Thyroid gland (tissue), 4 donors: ENCODE measurements at regions not wholly inside any gene's neighbourhood (a gene's known extent, or its start where the extent isn't known, plus 50 kb on each side); places are given as distances from the start of the nearest gene placed in this dataset.

Source experiments
- DNase-seq, 2 donors: peaks; one replicate each; pipeline ENCODE4 v3.0.0-alpha.2; 2019
- H3K27ac ChIP-seq, 3 donors: fragments of 200-600 bp; sonication (generic); 1 replicate in 2 of 3; 2 replicates in 1 of 3; pipeline ENCODE4 v1.5.1; 2016 to 2019; ENCODE audit warnings: mild to moderate bottlenecking in 1 of 3, moderate library complexity in 1 of 3
- H3K27me3 ChIP-seq: fragments of 200-600 bp; sonication (generic); one replicate; pipeline ENCODE4 v1.5.1; 2019
- H3K36me3 ChIP-seq, 2 donors: fragments of 200-600 bp; sonication (generic); one replicate each; pipeline ENCODE4 v1.5.1; 2016 to 2019
- H3K4me1 ChIP-seq, 2 donors: fragments of 200-600 bp; sonication (generic); one replicate each; pipeline ENCODE4 v1.5.1; 2017 to 2019
- H3K4me3 ChIP-seq, 3 donors: fragments of 200-600 bp; sonication (generic); replicated peaks in 1 of 3; 1 replicate in 2 of 3; 2 replicates in 1 of 3; pipeline ENCODE4 v1.5.1; 2016; ENCODE audit warnings: mild to moderate bottlenecking in 1 of 3
- H3K9me3 ChIP-seq: fragments of 200-600 bp; sonication (generic); one replicate; pipeline ENCODE4 v1.5.1; 2017
- POLR2A ChIP-seq, 2 donors: fragments of 450-650 bp; IDR thresholded peaks; one replicate each; pipeline ENCODE4 v1.6.1; 2017; ENCODE audit warnings: antibody characterized with exemption in 2 of 2, mild to moderate bottlenecking in 2 of 2, moderate library complexity in 1 of 2
- WGBS, 2 donors: methylation state at CpG; one replicate each; pipeline ENCODE4 v1.1.5; 2017; 5-methylcytosine and 5-hydroxymethylcytosine counted together
- intact Hi-C: fragments of 100-400 bp; cut with DNase I; formaldehyde crosslinking; loops from one replicate; pipeline ENCODE4 v1.15.1; 2023
- TF ChIP-seq, protein P1 (sequence below), 6 experiments: fragments of 200-600 bp in 3 of 6; fragments of 450-650 bp in 3 of 6; sonication (generic) in 3 of 6; IDR thresholded peaks; one replicate each; pipeline ENCODE4 v1.5.1; 2016 to 2019; ENCODE audit warnings: antibody characterized with exemption in 6 of 6, mild to moderate bottlenecking in 2 of 6, inconsistent platforms in 1 of 6, moderate library complexity in 1 of 6

DNA sequence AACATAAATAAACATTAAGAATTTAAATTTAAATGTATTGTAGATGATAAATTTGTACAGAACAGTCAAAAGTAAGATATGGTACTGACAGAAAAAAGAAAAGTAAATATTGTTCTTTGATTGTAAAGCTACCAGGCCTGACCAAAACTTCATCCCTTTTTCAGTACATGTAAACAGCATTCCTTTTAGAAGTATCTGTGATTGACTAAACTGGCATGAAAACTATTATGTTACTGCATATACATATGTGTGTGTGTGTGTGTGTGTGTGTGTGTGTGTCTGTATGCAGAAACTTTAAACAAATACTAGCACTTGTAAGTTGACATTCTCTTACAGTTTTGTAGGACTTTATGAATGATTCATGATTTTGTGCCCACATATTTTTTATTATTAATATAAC, 270.9 kb downstream of the C12orf50 start:
- TF ChIP-seq, protein P1, sequence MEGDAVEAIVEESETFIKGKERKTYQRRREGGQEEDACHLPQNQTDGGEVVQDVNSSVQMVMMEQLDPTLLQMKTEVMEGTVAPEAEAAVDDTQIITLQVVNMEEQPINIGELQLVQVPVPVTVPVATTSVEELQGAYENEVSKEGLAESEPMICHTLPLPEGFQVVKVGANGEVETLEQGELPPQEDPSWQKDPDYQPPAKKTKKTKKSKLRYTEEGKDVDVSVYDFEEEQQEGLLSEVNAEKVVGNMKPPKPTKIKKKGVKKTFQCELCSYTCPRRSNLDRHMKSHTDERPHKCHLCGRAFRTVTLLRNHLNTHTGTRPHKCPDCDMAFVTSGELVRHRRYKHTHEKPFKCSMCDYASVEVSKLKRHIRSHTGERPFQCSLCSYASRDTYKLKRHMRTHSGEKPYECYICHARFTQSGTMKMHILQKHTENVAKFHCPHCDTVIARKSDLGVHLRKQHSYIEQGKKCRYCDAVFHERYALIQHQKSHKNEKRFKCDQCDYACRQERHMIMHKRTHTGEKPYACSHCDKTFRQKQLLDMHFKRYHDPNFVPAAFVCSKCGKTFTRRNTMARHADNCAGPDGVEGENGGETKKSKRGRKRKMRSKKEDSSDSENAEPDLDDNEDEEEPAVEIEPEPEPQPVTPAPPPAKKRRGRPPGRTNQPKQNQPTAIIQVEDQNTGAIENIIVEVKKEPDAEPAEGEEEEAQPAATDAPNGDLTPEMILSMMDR (IDR thresholded peaks at IDR 0.05), result no peak
- no peak for TF ChIP-seq POLR2A (IDR thresholded peaks at IDR 0.05)
- no peaks in the 10 kb centered on the region for H3K36me3 ChIP-seq
- H3K4me1 ChIP-seq, result no peaks in the 10 kb centered on the region
- DNase-seq, result no peak
- no peak overlapping the region for H3K4me3 ChIP-seq
- no peaks in the 10 kb centered on the region for H3K27me3 ChIP-seq
- no peak overlapping the region for H3K27ac ChIP-seq
- no peaks in the 10 kb centered on the region for H3K9me3 ChIP-seq
- intact Hi-C loops, result no loop called here

DNA sequence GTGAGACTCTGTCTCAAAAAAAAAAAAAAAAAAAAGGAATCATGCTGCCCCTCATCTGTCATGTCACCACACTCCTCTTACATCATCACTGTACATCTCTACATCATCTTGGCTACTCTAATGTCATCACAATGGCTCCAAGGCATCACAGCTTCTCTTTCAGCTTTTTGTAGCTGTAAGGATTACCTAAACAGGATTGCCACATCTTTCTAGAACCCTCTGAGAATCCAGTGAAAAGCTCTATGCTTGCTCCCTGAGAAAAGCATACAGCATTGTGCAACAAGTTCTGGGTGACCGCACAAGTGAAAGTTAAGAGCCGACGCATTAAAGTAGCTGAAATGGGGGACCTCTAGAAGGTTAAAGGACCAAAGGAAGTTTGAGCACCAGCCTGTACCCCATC, 272.5 kb downstream of the C12orf50 start:
- Histone ChIP-seq H3K27ac (no peak overlapping the region), H3K9me3 (no peaks in the 10 kb centered on the region), H3K4me1 (no peaks in the 10 kb centered on the region), H3K27me3 (no peaks in the 10 kb centered on the region), H3K4me3 (no peak overlapping the region), H3K36me3 (no peaks in the 10 kb centered on the region)
- 46 to 66% methylated on average over 3 of the region's 3 CpGs for WGBS, 2 donors
- TF ChIP-seq, protein P1 (IDR thresholded peaks at IDR 0.05), result no peak
- no peak for TF ChIP-seq POLR2A (IDR thresholded peaks at IDR 0.05)
- DNase-seq, result peak; percentile 12 to 30
- intact Hi-C loops, result no loop called here

DNA sequence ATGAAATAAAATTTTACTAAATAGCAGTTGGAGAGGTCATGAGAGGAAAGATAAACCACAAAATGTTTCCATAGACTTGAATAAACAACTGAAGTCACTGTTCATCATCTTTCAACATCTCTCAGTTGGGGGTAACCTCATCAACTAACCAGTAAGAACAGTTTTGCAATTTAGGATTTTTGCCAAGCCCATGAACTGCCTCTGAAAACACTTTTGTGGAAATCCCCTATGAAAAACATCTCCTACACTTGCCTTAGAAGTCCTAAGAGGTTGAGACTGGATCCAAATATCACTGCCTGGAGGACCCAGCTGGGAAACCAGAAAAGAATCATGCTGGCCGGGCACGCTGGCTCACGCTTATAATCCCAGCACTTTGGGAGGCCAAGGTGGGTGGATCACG, 273.1 kb downstream of the C12orf50 start:
- Histone ChIP-seq H3K27ac (no peak overlapping the region), H3K4me1 (no peaks in the 10 kb centered on the region), H3K36me3 (no peaks in the 10 kb centered on the region), H3K4me3 (no peak overlapping the region), H3K27me3 (no peaks in the 10 kb centered on the region), H3K9me3 (no peaks in the 10 kb centered on the region)
- WGBS, 2 donors, result 83 to 94% methylated on average over 4 of the region's 4 CpGs
- TF ChIP-seq, protein P1 (IDR thresholded peaks at IDR 0.05), result no peak
- no peak for TF ChIP-seq POLR2A (IDR thresholded peaks at IDR 0.05)
- intact Hi-C loops, result no loop called here
- DNase-seq, result no peak

DNA sequence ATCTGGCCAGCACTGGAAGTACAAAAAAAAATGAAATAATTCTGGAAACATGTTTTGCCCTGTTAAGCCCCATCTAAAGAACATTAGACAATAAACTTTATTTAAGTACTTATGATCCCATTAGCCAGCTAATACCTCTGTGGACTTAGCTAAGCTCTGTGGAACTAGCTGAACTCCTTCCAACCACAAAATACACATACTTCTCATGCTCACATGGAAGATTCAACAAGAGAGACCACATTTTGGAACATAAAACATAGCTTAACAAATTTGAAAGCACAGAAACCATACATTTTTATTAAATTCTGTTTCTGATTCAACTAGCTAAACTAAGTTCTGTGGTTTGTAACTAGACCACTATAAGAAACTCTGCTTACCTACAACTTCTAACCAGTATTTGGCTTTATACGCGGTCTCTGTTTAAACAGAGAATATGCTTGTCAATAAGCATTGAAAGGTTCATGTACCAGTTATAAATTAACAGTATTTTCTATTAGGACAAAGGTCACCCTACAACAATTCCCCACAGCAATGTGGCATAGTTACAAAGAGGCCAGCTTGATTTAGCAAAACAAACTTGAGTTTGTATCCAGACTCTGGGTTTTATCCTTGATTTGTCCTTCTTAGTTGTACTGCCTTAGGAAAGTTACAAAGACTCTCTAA, 300.1 kb downstream of the C12orf50 start:
- DNase-seq, result no peak
- H3K9me3 ChIP-seq, result no peaks in the 10 kb centered on the region
- WGBS, 2 donors, result 95 to 96% methylated on average over 2 of the region's 2 CpGs
- no peaks in the 10 kb centered on the region for H3K27me3 ChIP-seq
- intact Hi-C loops, result no loop called here
- no peak overlapping the region for H3K27ac ChIP-seq
- no peak overlapping the region for H3K4me3 ChIP-seq
- no peaks in the 10 kb centered on the region for H3K36me3 ChIP-seq
- no peaks in the 10 kb centered on the region for H3K4me1 ChIP-seq
- TF ChIP-seq, protein P1 (IDR thresholded peaks at IDR 0.05), result no peak
- TF ChIP-seq POLR2A (IDR thresholded peaks at IDR 0.05), result no peak

DNA sequence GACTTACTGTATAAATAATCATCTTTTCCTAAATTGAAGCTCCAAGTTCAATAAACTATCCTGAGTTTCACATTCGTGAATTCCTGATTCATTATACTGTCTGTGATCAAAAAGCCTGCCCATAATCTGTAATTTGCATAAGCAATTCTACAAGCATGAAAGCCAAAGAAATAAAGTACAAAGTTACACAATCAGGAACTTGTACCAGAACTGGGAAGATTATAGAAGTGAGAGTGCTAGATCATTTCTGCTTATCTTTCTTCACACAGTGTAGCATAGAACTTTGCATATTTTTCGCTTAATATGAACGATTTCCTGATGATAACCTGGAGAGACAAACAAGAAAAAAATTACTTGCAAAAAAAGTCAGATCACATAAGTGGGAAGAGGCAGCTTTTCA, 308.2 kb downstream of the C12orf50 start:
- no peaks in the 10 kb centered on the region for H3K4me1 ChIP-seq
- intact Hi-C loops, result no loop called here
- H3K9me3 ChIP-seq, result no peaks in the 10 kb centered on the region
- no peak overlapping the region for H3K27ac ChIP-seq
- H3K36me3 ChIP-seq, result no peaks in the 10 kb centered on the region
- no peak overlapping the region for H3K4me3 ChIP-seq
- 66 to 75% methylated on average over 3 of the region's 3 CpGs for WGBS, 2 donors
- H3K27me3 ChIP-seq, result no peaks in the 10 kb centered on the region
- TF ChIP-seq, protein P1 (IDR thresholded peaks at IDR 0.05), result no peak
- no peak for TF ChIP-seq POLR2A (IDR thresholded peaks at IDR 0.05)
- DNase-seq, result no peak
